Lower leg skin (tissue), 4 donors: ENCODE measurements at regions not wholly inside any gene's neighbourhood (a gene's known extent, or its start where the extent isn't known, plus 50 kb on each side); places are given as distances from the start of the nearest gene placed in this dataset.

Experiments used
- DNase-seq, 2 donors: peaks; one replicate each; pipeline ENCODE4 v3.0.0-alpha.2; 2019; ENCODE audit warnings: low spot score in 2 of 2
- H3K4me3 ChIP-seq: fragments of 200-600 bp; sonication (generic); 2 replicates; pipeline ENCODE4 v1.5.1; 2017; ENCODE audit warnings: mild to moderate bottlenecking, low read depth; ENCODE audit not compliant: poor library complexity, severe bottlenecking
- POLR2A ChIP-seq, 2 donors: fragments of 450-650 bp; IDR thresholded peaks; one replicate each; pipeline ENCODE4 v1.6.1; 2016 to 2017; ENCODE audit warnings: antibody characterized with exemption in 2 of 2, mild to moderate bottlenecking in 1 of 2, moderate library complexity in 1 of 2
- WGBS, 2 donors: methylation state at CpG; one replicate each; pipeline ENCODE4 v1.1.5; 2018; 5-methylcytosine and 5-hydroxymethylcytosine counted together
- intact Hi-C: fragments of 100-400 bp; cut with DNase I; formaldehyde crosslinking; loops from one replicate; pipeline ENCODE4 v1.15.0; 2023; ENCODE audit warnings: low total_unique reads
- TF ChIP-seq, protein P1 (sequence below), 3 donors: fragments of 450-650 bp; IDR thresholded peaks; one replicate each; pipeline ENCODE4 v1.5.1; 2016; ENCODE audit warnings: antibody characterized with exemption in 3 of 3, mild to moderate bottlenecking in 3 of 3, moderate library complexity in 2 of 3

DNA sequence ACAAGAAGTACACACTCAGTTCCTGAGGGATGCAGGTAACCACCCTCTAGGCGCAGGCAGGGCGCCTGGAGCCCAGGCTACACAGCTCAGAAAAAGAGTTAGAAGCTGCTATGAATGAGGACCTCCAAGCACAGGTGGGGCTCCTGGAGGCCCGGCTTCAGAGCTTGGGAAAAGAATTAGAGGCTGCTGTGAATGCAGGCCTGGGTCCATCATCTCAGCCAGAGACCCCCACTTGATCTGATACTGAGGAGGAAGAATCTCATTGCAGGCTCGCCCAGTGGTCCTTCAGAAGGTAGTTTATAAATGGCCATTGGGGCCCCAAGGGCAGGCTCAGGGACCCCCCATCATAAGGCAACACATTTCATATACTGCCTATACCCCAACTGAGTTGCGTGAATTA is 556.4 kb downstream of the SLC6A15 start:
- intact Hi-C loops: no loop called here
- 94 to 100% methylated on average over 5 of the region's 5 CpGs for WGBS, 2 donors

DNA sequence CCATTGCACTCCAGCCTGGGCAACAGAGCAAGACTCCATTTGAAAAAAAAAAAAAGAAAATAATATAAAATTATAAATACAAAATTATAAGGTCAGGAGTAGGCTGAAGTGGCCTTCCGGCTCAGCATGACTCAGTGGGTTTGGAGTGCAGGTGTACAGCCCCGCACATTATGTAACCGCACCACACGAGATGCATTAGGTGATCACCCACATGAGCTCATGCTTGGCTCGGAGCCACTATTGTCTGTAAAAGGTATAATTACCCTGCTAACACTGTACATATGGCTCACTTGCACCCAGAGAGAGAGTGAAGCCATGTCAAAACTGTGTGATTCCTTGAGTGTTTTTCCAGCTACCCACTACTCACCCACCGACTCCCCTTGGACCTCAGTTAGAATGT is 557.0 kb downstream of the SLC6A15 start:
- TF ChIP-seq, protein P1, sequence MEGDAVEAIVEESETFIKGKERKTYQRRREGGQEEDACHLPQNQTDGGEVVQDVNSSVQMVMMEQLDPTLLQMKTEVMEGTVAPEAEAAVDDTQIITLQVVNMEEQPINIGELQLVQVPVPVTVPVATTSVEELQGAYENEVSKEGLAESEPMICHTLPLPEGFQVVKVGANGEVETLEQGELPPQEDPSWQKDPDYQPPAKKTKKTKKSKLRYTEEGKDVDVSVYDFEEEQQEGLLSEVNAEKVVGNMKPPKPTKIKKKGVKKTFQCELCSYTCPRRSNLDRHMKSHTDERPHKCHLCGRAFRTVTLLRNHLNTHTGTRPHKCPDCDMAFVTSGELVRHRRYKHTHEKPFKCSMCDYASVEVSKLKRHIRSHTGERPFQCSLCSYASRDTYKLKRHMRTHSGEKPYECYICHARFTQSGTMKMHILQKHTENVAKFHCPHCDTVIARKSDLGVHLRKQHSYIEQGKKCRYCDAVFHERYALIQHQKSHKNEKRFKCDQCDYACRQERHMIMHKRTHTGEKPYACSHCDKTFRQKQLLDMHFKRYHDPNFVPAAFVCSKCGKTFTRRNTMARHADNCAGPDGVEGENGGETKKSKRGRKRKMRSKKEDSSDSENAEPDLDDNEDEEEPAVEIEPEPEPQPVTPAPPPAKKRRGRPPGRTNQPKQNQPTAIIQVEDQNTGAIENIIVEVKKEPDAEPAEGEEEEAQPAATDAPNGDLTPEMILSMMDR (IDR thresholded peaks at IDR 0.05): no peak
- no peak for TF ChIP-seq POLR2A (IDR thresholded peaks at IDR 0.05)
- WGBS, 2 donors: 69 to 76% methylated on average over 6 of the region's 6 CpGs
- no peak overlapping the region for H3K4me3 ChIP-seq
- intact Hi-C loops: no loop called here
- DNase-seq: no peak

More for the DNA sequence above, 556.4 kb downstream of the SLC6A15 start:
- TF ChIP-seq POLR2A (IDR thresholded peaks at IDR 0.05): no peak
- TF ChIP-seq, protein P1 (IDR thresholded peaks at IDR 0.05): no peak
- no peak overlapping the region for H3K4me3 ChIP-seq
- DNase-seq: no peak

DNA sequence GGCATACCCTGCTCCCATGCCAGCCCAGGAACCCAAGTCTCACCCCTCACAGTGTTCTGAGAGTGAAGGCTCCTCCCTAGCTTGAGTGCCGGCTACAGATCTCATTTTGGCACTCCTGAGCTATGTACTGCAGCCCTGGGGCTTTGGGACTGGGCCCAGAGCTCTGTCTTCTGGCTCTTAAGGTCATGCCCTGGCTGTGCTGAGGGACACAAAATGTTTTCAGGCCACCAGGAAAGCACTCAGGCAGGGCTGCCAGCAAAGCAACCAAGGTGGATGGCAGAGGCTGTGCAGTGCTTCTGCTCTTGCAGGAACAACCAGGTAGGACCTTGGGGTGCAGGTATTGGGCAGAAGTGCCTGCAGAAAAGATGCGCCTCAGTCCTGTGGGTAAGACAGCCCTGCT is 564.0 kb downstream of the SLC6A15 start:
- TF ChIP-seq, protein P1 (IDR thresholded peaks at IDR 0.05): no peak
- no peak for TF ChIP-seq POLR2A (IDR thresholded peaks at IDR 0.05)
- DNase-seq: no peak
- WGBS, 2 donors: 49 to 72% methylated on average over 2 of the region's 2 CpGs
- intact Hi-C loops: no loop called here
- no peak overlapping the region for H3K4me3 ChIP-seq

DNA sequence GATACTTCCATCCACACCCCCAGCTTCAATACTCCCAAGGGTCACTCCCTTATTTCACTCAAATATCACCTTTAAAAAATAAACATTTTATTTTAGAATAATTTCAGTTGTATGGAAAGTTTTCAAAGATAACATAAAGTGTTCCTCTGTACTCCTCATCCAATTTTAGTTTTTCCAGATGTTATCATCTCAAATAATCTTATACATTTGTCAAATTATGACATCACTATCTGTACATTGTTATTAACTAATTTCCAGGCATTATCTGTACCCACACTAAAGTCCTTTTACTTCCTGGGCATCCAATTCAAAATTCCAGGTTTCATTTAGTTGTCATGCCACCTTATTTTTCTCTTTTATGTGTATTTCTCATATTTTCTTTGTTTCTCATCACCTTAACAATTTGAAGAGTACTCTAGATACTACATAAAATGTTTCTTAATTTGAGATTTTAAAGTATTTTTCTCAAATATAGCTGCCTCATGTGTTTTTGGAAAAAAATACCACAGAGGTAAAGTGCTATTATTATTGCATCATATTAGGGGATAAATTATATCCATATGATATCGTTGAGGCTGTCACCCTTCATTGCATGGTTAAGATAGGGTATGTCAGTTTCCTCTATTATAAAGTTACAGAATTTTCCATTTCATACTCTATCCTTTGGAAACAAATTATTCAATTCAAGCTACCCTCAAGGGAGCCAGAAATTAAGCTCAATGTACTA is 571.0 kb downstream of the SLC6A15 start:
- intact Hi-C loops: no loop called here
- TF ChIP-seq, protein P1 (IDR thresholded peaks at IDR 0.05): no peak
- no peak for TF ChIP-seq POLR2A (IDR thresholded peaks at IDR 0.05)
- 76 to 81% methylated on average over 1 of the region's 1 CpG for WGBS, 2 donors

DNA sequence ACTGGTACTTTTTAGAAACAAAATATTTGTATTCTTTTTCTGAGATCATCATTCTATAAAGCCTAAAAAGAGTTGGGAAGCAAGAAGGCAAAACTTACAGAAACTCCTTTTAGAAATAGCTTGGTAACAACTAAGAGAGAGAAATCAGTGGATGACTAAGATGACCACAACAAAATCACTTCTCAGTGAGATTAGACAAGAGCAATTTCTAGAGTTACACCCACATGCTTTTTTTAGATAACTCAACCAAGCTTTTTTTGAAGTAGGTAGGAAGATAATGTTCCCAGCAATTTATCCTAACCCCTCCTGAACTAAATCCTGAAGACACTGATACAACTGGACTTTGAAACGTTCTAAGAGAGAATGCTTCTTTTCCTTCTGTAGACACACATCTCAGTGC is 576.4 kb downstream of the SLC6A15 start:
- no peak for DNase-seq
- intact Hi-C loops: no loop called here
- WGBS, 2 donors: 67% methylated on average over 1 of the region's 1 CpG

More for the DNA sequence above, 571.0 kb downstream of the SLC6A15 start:
- H3K4me3 ChIP-seq: no peak overlapping the region
- no peak for DNase-seq

More for the DNA sequence above, 576.4 kb downstream of the SLC6A15 start:
- no peak overlapping the region for H3K4me3 ChIP-seq
- no peak for TF ChIP-seq POLR2A (IDR thresholded peaks at IDR 0.05)
- TF ChIP-seq, protein P1 (IDR thresholded peaks at IDR 0.05): no peak
